SK-N-MC (cell line): ENCODE measurements at regions not wholly inside any gene's neighbourhood (a gene's known extent, or its start where the extent isn't known, plus 50 kb on each side); places are given as distances from the start of the nearest gene placed in this dataset.

Source experiments
- EZH2 ChIP-seq: fragments of 200-600 bp; sonication (generic); IDR thresholded peaks from one replicate; pipeline ENCODE4 v1.6.1; 2017; ENCODE audit warnings: antibody characterized with exemption
- POLR2AphosphoS5 ChIP-seq: IDR thresholded peaks from 2 replicates; pipeline ENCODE4 v1.6.1; 2012; ENCODE audit warnings: mild to moderate bottlenecking, low read depth, low read length, borderline replicate concordance

DNA sequence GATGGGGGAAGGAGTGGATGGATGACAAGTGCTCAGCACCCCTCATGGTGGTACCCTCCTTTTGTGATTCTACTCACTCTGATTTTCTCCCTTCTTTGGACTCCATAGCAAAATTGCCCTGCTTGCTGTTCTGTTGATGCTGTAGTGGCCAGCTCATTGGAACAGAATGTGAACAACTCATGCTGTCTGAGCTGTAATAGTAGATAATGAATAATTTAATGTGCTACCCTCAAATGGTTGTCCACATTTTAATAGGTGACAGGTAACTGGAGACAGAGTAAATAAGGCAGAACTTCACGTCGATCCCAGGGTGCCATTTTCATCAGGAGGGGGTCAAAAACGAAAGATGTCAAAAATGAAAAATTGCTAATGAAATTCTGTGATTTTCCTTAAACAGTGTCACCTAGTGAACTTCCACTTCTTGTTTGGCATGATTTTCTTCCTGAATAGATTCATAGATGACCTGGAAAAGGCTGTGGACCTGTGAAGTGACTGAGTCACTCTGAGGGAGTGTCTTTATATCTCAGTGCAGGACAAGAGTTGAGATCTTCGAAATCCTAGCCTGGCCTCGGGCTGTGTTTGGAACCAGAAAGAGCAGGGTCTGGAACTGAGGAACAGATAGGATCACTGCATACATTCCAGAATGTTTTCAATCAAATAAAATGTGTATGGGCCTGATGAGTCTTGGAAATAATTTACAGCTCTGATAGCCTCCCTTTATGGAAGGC is 270.2 kb downstream of the PSAT1 start:
- TF ChIP-seq EZH2 = no peak
- TF ChIP-seq POLR2AphosphoS5 = no peak
